Vagina (tissue), 2 donors: ENCODE measurements at regions not wholly inside any gene's neighbourhood (a gene's known extent, or its start where the extent isn't known, plus 50 kb on each side); places are given as distances from the start of the nearest gene placed in this dataset.

Experiments
- POLR2A ChIP-seq, 2 donors: fragments of 450-650 bp; IDR thresholded peaks; one replicate each; pipeline ENCODE4 v1.6.1; 2017; ENCODE audit warnings: antibody characterized with exemption in 2 of 2, mild to moderate bottlenecking in 2 of 2, moderate library complexity in 2 of 2
- TF ChIP-seq, protein P1 (sequence below), 3 experiments: fragments of 450-650 bp in 2 of 3; fragments of 200-600 bp in 1 of 3; sonication (generic) in 1 of 3; IDR thresholded peaks; one replicate each; pipeline ENCODE4 v1.5.1; 2017 to 2019; ENCODE audit warnings: antibody characterized with exemption in 3 of 3, mild to moderate bottlenecking in 2 of 3, moderate library complexity in 2 of 3

DNA sequence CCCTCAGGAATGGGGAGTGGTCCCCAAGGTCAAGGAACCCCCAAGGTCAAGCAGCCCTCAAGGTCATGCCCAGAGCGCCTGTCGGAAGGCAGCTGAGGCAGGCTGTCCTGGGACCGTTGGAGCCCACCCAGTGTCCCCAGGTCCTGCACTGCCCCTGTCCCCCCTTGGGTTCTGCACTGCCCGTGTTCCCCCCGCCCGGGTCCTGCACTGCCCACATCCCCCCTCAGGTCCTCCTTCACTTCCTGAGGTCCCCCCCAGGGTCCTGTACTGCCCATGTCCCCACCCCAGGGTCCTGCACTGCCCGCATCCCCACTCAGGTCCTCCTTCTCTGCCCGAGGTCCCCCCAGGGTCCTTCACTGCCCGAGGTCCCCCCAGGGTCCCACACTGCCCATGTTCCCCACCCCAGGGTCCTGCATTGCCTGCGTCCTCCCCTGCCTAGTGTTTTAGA is 1073.0 kb downstream of the BRD1 start:
- TF ChIP-seq, protein P1, sequence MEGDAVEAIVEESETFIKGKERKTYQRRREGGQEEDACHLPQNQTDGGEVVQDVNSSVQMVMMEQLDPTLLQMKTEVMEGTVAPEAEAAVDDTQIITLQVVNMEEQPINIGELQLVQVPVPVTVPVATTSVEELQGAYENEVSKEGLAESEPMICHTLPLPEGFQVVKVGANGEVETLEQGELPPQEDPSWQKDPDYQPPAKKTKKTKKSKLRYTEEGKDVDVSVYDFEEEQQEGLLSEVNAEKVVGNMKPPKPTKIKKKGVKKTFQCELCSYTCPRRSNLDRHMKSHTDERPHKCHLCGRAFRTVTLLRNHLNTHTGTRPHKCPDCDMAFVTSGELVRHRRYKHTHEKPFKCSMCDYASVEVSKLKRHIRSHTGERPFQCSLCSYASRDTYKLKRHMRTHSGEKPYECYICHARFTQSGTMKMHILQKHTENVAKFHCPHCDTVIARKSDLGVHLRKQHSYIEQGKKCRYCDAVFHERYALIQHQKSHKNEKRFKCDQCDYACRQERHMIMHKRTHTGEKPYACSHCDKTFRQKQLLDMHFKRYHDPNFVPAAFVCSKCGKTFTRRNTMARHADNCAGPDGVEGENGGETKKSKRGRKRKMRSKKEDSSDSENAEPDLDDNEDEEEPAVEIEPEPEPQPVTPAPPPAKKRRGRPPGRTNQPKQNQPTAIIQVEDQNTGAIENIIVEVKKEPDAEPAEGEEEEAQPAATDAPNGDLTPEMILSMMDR (IDR thresholded peaks at IDR 0.05) = no peak
- TF ChIP-seq POLR2A (IDR thresholded peaks at IDR 0.05) = no peak
